Breast epithelium (tissue), 4 donors: ENCODE measurements at regions not wholly inside any gene's neighbourhood (a gene's known extent, or its start where the extent isn't known, plus 50 kb on each side); places are given as distances from the start of the nearest gene placed in this dataset.
A peak's percentile ranks its signal among the peaks of the same experiment; 100 is the strongest.

Experiments used
- DNase-seq, 2 donors: peaks; one replicate each; pipeline ENCODE4 v3.0.0-alpha.2; 2019; ENCODE audit warnings: low spot score in 2 of 2
- H3K27ac ChIP-seq, 2 donors: fragments of 200-600 bp; sonication (generic) in 1 of 2; one replicate each; pipeline ENCODE4 v1.5.1; 2016 to 2019; ENCODE audit warnings: mild to moderate bottlenecking in 1 of 2
- H3K27me3 ChIP-seq, 2 donors: fragments of 200-600 bp; sonication (generic) in 1 of 2; one replicate each; pipeline versions ENCODE4 v1.5.1 to v1.6.0; 2017 to 2019; ENCODE audit warnings: control low read depth in 1 of 2, mild to moderate bottlenecking in 1 of 2
- H3K36me3 ChIP-seq: fragments of 200-600 bp; one replicate; pipeline ENCODE4 v1.5.1; 2019
- H3K4me1 ChIP-seq, 2 donors: fragments of 200-600 bp; sonication (generic); one replicate each; pipeline ENCODE4 v1.5.1; 2016 to 2019; ENCODE audit warnings: control low read depth in 1 of 2
- H3K4me3 ChIP-seq, 3 donors: fragments of 200-600 bp; sonication (generic); 1 replicate in 2 of 3; 2 replicates in 1 of 3; pipeline ENCODE4 v1.5.1; 2016 to 2019; ENCODE audit warnings: mild to moderate bottlenecking in 3 of 3, moderate library complexity in 2 of 3
- H3K9me3 ChIP-seq, 2 donors: fragments of 200-600 bp; sonication (generic) in 1 of 2; one replicate each; pipeline ENCODE4 v1.5.1; 2016 to 2019; ENCODE audit warnings: control low read depth in 1 of 2
- POLR2A ChIP-seq: fragments of 450-650 bp; IDR thresholded peaks from one replicate; pipeline ENCODE4 v1.6.1; 2016; ENCODE audit warnings: antibody characterized with exemption, mild to moderate bottlenecking, moderate library complexity
- POLR2AphosphoS5 ChIP-seq, 3 donors: sonication (generic); formaldehyde crosslinking; IDR thresholded peaks; one replicate each; pipeline ENCODE4 v1.6.1; 2017; ENCODE audit warnings: antibody characterized with exemption in 3 of 3
- intact Hi-C: fragments of 100-400 bp; cut with DNase I; formaldehyde crosslinking; loops from one replicate; pipeline ENCODE4 v1.15.1; 2023; ENCODE audit warnings: low total_unique reads
- TF ChIP-seq, protein P1 (sequence below), 3 donors: fragments of 450-650 bp; IDR thresholded peaks; one replicate each; pipeline ENCODE4 v1.5.1; 2016 to 2017; ENCODE audit warnings: antibody characterized with exemption in 3 of 3, mild to moderate bottlenecking in 3 of 3, moderate library complexity in 3 of 3

DNA sequence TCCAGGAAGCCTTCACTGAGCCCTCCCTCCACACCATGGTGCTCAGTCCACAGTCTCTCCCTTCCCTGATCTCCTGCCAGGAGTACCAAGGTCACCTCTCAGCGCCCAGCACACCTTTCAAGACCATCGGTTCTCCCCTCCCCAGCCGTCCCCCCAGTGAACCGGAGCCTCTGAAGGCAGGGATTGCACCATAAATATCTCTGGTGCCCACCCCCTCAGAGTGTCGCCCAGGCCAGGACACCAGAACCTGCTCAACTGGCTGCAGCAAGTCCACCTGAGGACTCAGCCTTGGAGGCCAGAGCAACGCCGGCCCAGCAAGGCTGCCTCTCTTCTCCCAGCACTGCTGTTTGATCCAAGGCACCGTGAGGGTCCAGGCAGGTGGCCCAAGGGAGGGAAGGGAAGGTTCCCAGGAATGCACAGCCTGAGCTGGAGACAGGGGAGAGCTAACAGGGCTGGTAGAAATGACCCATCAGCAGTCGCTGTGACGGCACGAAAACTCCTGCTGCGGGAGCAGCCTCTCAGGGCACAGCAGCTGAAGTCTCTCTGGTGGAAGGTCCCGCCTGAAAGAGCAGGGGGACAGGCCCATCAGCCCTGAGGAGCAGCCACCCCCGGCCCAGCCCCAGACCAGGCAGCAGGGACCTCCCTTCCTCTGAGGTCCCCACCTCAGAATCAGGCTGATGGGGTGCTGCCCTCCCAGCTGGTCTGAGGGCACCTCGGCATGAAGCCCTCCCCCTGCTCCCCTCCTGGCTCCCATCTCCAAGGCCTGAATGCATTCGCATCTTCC lies 80.3 kb downstream of the BUD13 start:
- TF ChIP-seq, protein P1, sequence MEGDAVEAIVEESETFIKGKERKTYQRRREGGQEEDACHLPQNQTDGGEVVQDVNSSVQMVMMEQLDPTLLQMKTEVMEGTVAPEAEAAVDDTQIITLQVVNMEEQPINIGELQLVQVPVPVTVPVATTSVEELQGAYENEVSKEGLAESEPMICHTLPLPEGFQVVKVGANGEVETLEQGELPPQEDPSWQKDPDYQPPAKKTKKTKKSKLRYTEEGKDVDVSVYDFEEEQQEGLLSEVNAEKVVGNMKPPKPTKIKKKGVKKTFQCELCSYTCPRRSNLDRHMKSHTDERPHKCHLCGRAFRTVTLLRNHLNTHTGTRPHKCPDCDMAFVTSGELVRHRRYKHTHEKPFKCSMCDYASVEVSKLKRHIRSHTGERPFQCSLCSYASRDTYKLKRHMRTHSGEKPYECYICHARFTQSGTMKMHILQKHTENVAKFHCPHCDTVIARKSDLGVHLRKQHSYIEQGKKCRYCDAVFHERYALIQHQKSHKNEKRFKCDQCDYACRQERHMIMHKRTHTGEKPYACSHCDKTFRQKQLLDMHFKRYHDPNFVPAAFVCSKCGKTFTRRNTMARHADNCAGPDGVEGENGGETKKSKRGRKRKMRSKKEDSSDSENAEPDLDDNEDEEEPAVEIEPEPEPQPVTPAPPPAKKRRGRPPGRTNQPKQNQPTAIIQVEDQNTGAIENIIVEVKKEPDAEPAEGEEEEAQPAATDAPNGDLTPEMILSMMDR (IDR thresholded peaks at IDR 0.05): no peak
- TF ChIP-seq POLR2AphosphoS5 (IDR thresholded peaks at IDR 0.05) (no peak), POLR2A (no peak)
- H3K27me3 ChIP-seq: peaks cover 0 to 16% of the 10 kb centered on the region in 2 donors
- H3K36me3 ChIP-seq: no peaks in the 10 kb centered on the region
- H3K4me3 ChIP-seq: no peak overlapping the region
- no peaks in the 10 kb centered on the region for H3K9me3 ChIP-seq
- intact Hi-C loops: no loop called here
- H3K27ac ChIP-seq: no peak overlapping the region
- no peak for DNase-seq
- no peaks in the 10 kb centered on the region for H3K4me1 ChIP-seq

DNA sequence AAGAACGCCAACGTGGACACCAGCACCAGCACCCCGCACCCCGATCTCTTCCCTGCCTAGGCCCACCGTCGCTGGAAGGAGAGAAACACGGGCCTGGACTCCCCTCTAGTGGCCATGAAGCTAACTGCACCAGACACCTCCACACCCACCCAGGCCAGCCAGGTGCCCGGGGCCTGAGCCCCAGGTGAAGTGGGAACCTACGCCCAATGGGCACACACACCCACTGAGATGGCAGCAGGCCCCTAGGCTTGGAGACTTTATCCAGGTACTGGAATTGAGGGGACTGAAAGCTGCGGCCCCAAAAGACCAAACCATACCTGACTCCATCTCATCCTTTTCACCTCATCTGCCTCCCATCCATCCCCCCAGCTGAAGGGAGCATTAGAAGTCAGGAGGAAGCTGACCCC lies 81.0 kb downstream of the BUD13 start:
- intact Hi-C loops: no loop called here
- TF ChIP-seq POLR2AphosphoS5 (IDR thresholded peaks at IDR 0.05): no peak
- TF ChIP-seq, protein P1 (IDR thresholded peaks at IDR 0.05): peak; percentile 46 to 81 (median 79)
- Histone ChIP-seq H3K4me1 (no peaks in the 10 kb centered on the region), H3K36me3 (no peaks in the 10 kb centered on the region), H3K4me3 (no peak overlapping the region), H3K27me3 (peaks cover 0 to 17% of the 10 kb centered on the region in 2 donors), H3K9me3 (no peaks in the 10 kb centered on the region), H3K27ac (no peak overlapping the region)
- peak in 1 of 2 donors; percentile 45 for DNase-seq

DNA sequence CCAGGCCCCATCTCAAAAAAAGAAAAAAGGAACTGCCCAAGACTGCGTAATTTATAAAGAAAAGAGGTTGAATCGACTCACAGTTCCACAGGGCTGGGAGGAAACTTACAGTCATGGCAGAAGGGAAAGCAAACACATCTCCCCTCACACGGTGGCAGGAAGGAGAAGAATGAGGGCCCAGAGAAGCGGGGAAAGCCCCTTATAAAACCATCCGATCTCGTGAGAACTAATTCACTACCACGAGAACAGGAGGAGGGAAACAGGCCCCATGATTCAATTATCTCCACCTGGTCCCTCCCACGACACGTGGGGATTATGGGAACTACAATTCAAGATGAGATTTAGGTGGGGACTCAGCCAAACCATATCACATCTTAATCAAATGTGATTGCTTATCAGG lies 82.2 kb downstream of the BUD13 start:
- no peak for DNase-seq
- no peak for TF ChIP-seq POLR2AphosphoS5 (IDR thresholded peaks at IDR 0.05)
- TF ChIP-seq, protein P1 (IDR thresholded peaks at IDR 0.05): no peak
- no peak for TF ChIP-seq POLR2A
- Histone ChIP-seq H3K9me3 (no peaks in the 10 kb centered on the region), H3K27ac (no peak overlapping the region), H3K4me1 (no peaks in the 10 kb centered on the region), H3K4me3 (no peak overlapping the region), H3K36me3 (no peaks in the 10 kb centered on the region), H3K27me3 (peaks cover 0 to 15% of the 10 kb centered on the region in 2 donors)
- intact Hi-C loops: no loop called here

DNA sequence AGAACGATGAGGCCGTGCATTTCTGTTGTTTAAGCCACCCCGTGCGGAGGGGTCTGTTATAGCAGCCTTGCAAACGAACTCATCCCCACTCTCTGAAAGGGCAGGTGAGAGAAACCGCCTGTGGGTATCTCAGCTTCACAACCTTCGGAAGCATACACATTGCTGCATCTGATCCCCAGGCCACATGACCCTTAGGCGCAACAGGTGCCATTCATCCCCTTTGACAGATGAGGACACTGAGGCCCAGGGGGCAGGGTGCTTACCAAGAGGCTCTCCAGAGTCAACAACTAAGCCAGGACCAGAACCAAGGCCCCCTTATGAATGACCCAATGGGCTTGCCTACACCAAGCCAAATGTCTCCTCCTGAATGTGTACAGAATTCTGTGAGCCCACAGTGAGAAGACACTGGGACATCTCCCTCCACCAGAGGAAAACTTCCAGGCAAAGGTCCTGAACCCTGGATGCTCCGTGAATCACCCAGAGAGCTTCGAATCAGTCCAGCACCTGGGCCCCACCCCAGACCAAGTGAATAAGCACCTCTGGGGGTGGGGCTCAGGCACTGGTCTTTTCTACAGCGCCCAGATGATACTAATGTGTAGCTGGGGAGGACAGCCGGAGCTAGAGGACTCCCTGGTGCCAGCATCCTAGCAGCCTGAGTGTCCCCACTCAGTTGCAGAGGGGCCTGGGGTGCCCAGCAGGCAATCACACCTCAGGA lies 83.2 kb downstream of the BUD13 start:
- peaks cover 0 to 10% of the 10 kb centered on the region in 2 donors for H3K27me3 ChIP-seq
- no peaks in the 10 kb centered on the region for H3K4me1 ChIP-seq
- H3K4me3 ChIP-seq: no peak overlapping the region
- intact Hi-C loops: no loop called here
- no peak for DNase-seq
- H3K9me3 ChIP-seq: no peaks in the 10 kb centered on the region
- H3K36me3 ChIP-seq: no peaks in the 10 kb centered on the region
- no peak overlapping the region for H3K27ac ChIP-seq
- TF ChIP-seq POLR2AphosphoS5 (IDR thresholded peaks at IDR 0.05): no peak
- TF ChIP-seq POLR2A: no peak
- TF ChIP-seq, protein P1 (IDR thresholded peaks at IDR 0.05): no peak

DNA sequence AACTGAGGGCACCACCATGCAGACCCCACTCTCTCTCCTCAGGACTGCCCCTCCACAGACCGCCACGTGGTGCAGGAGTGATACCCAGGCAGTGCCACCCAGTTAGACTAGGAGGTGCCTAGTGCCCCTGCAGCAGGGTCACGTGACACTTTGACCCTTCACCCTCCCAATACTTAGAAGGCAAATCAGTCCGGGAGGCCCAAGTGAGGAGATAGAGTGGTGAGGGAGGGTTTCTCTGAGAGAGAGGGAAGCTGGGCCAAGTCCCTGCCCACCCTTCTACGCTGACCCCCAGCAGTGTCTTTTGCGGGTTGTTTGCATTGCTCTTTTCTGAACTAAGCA lies 84.6 kb downstream of the BUD13 start:
- TF ChIP-seq POLR2AphosphoS5 (IDR thresholded peaks at IDR 0.05) (no peak), POLR2A (no peak)
- TF ChIP-seq, protein P1 (IDR thresholded peaks at IDR 0.05): no peak
- H3K4me1 ChIP-seq: no peaks in the 10 kb centered on the region
- H3K9me3 ChIP-seq: peaks cover 0 to 8% of the 10 kb centered on the region in 2 donors
- no peak overlapping the region for H3K4me3 ChIP-seq
- H3K27me3 ChIP-seq: peaks cover 0 to 9% of the 10 kb centered on the region in 2 donors
- no peak overlapping the region for H3K27ac ChIP-seq
- no peak for DNase-seq
- intact Hi-C loops: no loop called here
- no peaks in the 10 kb centered on the region for H3K36me3 ChIP-seq
